GM10266 (cell line): ENCODE measurements at regions not wholly inside any gene's neighbourhood (a gene's known extent, or its start where the extent isn't known, plus 50 kb on each side); places are given as distances from the start of the nearest gene placed in this dataset.

Source experiments
- DNase-seq: peaks from one replicate; pipeline ENCODE4 v3.0.0; 2012; ENCODE audit errors: extremely low spot score
- CTCF ChIP-seq: IDR thresholded peaks from 2 replicates; pipeline ENCODE4 v1.5.1; 2012; ENCODE audit warnings: mild to moderate bottlenecking, low read depth; ENCODE audit not compliant: control insufficient read depth, insufficient read depth; ENCODE audit errors: missing control alignments

GRCh38 chr20:22762576-22763256, 178.3 kb upstream of the FOXA2 start:
- no peak for DNase-seq
- no peak for TF ChIP-seq CTCF

- no peak for TF ChIP-seq CTCF
- no peak for DNase-seq
Observed at GRCh38 chr20:22763257-22763906, 179.0 kb upstream of the FOXA2 start.

- TF ChIP-seq CTCF = no peak
- DNase-seq = no peak
Observed at GRCh38 chr20:22768266-22769178, 184.2 kb upstream of the FOXA2 start.

GRCh38 chr20:22770241-22770800, 185.9 kb upstream of the FOXA2 start:
- DNase-seq = no peak
- TF ChIP-seq CTCF = no peak

GRCh38 chr20:22771706-22772105, 187.3 kb upstream of the FOXA2 start:
- no peak for TF ChIP-seq CTCF
- no peak for DNase-seq

GRCh38 chr20:22773344-22773743, 189.0 kb upstream of the FOXA2 start:
- no peak for TF ChIP-seq CTCF
- DNase-seq = no peak

GRCh38 chr20:22775256-22775655, 190.9 kb upstream of the FOXA2 start:
- no peak for DNase-seq
- TF ChIP-seq CTCF = no peak
